Glutamatergic neuron (in vitro differentiated cells): ENCODE measurements at regions not wholly inside any gene's neighbourhood (a gene's known extent, or its start where the extent isn't known, plus 50 kb on each side); places are given as distances from the start of the nearest gene placed in this dataset.

Source experiments
- DNase-seq: peaks from one replicate; pipeline ENCODE4 v3.0.0; 2022
- H3K27ac Mint-ChIP-seq: one replicate; pipeline ENCODE4 v1.8.0; 2020; ENCODE audit warnings: mild to moderate bottlenecking, mixed read lengths, inconsistent platforms; ENCODE audit not compliant: unreplicated experiment
- H3K27me3 Mint-ChIP-seq: one replicate; pipeline ENCODE4 v1.8.0; 2020; ENCODE audit warnings: mild to moderate bottlenecking, moderate library complexity, mixed read lengths, inconsistent platforms; ENCODE audit not compliant: unreplicated experiment
- H3K36me3 Mint-ChIP-seq: one replicate; pipeline ENCODE4 v1.8.0; 2020; ENCODE audit warnings: mild to moderate bottlenecking, mixed read lengths, inconsistent platforms; ENCODE audit not compliant: unreplicated experiment
- H3K4me1 Mint-ChIP-seq: one replicate; pipeline ENCODE4 v1.8.0; 2020; ENCODE audit warnings: mild to moderate bottlenecking, low read depth, mixed read lengths, inconsistent platforms; ENCODE audit not compliant: unreplicated experiment
- H3K4me3 Mint-ChIP-seq: one replicate; pipeline ENCODE4 v1.8.0; 2020; ENCODE audit warnings: mild to moderate bottlenecking, mixed read lengths, inconsistent platforms; ENCODE audit not compliant: unreplicated experiment
- H3K9me3 Mint-ChIP-seq: one replicate; pipeline ENCODE4 v1.8.0; 2020; ENCODE audit warnings: mild to moderate bottlenecking, moderate library complexity, mixed read lengths, inconsistent platforms; ENCODE audit not compliant: unreplicated experiment
- CTCF ChIP-seq: fragments of 200-600 bp; sonication (generic); IDR thresholded peaks from one replicate; pipeline ENCODE4 v1.5.0; 2021; ENCODE audit not compliant: partially characterized antibody, unreplicated experiment

GRCh38 chr4:38489924-38490639 is 173.9 kb upstream of the KLF3 start:
- Mint-ChIP-seq H3K9me3 (peaks cover 3% of the 10 kb centered on the region), H3K27me3 (no peaks in the 10 kb centered on the region), H3K27ac (no peak overlapping the region), H3K36me3 (no peaks in the 10 kb centered on the region), H3K4me1 (peaks cover 2% of the 10 kb centered on the region), H3K4me3 (no peak overlapping the region)
- TF ChIP-seq CTCF = no peak
- no peak for DNase-seq

DNA sequence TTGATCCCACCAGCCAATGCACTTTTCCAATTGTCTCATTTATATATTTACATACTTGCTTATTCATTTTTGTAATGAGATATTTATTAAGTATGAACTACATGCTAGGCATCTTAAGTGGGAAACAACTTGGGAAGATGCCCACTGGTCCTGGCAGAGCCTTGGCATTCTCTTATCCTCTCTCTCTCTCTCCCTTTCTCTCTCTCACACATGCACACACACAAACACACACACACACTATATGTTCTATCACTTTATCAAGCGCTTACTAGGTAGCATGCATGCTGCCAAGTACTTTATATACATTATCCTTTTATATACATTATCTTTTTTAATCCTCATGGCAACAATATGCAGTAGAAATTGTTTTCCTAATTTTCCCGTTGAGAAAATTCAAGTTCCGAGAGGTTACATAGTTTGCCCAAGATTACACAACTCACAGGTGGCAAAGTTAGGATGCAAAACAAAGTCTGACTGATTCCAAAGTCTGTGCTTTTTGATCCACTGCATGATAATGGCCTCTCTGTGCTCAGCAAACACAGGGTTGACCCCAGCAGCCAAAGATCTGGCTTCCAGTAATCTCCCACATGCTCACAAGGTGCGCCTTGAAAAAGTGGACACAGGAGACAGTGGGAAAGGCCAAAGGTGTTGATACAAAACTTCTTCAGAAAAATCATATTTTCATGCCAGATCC is 173.1 kb upstream of the KLF3 start:
- Mint-ChIP-seq H3K27me3 (no peaks in the 10 kb centered on the region), H3K4me1 (peaks cover 2% of the 10 kb centered on the region), H3K27ac (no peak overlapping the region), H3K9me3 (peaks cover 3% of the 10 kb centered on the region), H3K4me3 (no peak overlapping the region), H3K36me3 (no peaks in the 10 kb centered on the region)
- no peak for TF ChIP-seq CTCF
- no peak for DNase-seq

- no peak for TF ChIP-seq CTCF
- no peaks in the 10 kb centered on the region for H3K27me3 Mint-ChIP-seq
- no peak overlapping the region for H3K27ac Mint-ChIP-seq
- DNase-seq = no peak
- peaks cover 2% of the 10 kb centered on the region for H3K4me1 Mint-ChIP-seq
- no peaks in the 10 kb centered on the region for H3K36me3 Mint-ChIP-seq
- peaks cover 3% of the 10 kb centered on the region for H3K9me3 Mint-ChIP-seq
- H3K4me3 Mint-ChIP-seq = no peak overlapping the region
These were observed 172.0 kb upstream of the KLF3 start for GRCh38 chr4:38491854-38492478.

DNA sequence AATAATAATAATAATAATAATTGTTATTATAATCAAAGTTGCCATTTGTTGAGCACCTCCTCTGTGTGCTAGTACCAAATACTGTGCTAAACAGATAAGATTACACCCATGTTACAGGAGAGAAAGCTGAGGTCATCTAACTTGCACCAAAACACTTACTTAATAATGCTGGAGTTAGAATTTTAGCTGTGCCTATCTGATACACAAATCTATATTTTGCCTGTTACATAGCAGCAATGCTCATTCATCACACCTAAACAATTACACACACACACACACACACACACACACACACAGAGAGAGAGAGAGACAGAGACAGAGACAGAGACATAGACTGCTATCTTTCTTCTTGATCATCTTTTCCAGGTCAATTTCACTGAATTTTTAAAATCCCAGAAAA is 170.9 kb upstream of the KLF3 start:
- DNase-seq = no peak
- H3K4me1 Mint-ChIP-seq = peaks cover 2% of the 10 kb centered on the region
- no peak overlapping the region for H3K27ac Mint-ChIP-seq
- no peak for TF ChIP-seq CTCF
- no peaks in the 10 kb centered on the region for H3K36me3 Mint-ChIP-seq
- no peaks in the 10 kb centered on the region for H3K27me3 Mint-ChIP-seq
- no peak overlapping the region for H3K4me3 Mint-ChIP-seq
- H3K9me3 Mint-ChIP-seq = peaks cover 3% of the 10 kb centered on the region

DNA sequence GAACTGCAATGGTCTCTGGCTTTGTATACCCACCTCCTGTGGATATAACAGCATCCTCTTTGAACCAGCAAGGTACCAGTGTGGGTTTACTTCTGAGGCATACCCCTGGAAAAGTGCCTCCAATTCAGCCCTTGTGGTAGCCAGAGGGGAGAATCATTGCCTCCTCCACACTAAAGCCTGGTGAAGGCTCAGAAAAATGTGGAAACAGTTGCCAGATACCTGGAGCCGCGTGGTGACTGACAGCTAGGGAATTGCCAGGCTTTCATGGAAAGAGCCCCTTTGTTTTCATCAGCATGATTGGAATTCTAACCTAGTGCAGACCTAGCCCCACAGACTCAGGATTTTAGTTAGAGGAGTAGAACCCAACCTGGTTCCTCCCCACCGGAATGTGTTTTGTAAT is 168.6 kb upstream of the KLF3 start:
- Mint-ChIP-seq H3K27ac (no peak overlapping the region), H3K4me1 (no peaks in the 10 kb centered on the region), H3K36me3 (no peaks in the 10 kb centered on the region), H3K27me3 (peaks cover 1% of the 10 kb centered on the region), H3K9me3 (no peaks in the 10 kb centered on the region), H3K4me3 (no peak overlapping the region)
- no peak for DNase-seq
- no peak for TF ChIP-seq CTCF
